ENCODE measurements at regions not wholly inside any gene's neighbourhood (a gene's known extent, or its start where the extent isn't known, plus 50 kb on each side); places are given as distances from the start of the nearest gene placed in this dataset.
"Not testable (repeated sequence)": the region's sequence is repeated elsewhere in the genome, so short reads cannot be mapped to it uniquely, and the experiment has no call there.

DNA sequence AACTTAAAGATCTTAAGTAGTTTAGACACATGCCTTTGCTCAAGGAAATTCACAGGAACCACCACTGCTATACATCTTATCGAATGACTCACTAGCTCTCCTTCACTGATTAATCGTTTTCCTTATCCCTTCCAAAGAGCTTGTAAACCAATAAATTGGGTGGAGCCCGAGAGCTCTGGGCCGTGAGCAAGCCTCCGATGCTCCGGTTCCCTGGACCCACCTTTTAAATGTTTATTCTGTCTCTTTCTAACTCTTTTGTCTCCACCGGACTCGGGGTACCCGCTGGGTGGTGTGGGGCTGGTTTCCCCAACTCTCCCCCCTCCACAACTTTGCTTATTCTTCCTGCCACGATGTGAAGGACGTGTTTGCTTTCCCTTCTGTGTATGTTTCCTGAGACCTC is 292.9 kb upstream of the TMEFF2 start:
- no peak for DNase-seq

DNA sequence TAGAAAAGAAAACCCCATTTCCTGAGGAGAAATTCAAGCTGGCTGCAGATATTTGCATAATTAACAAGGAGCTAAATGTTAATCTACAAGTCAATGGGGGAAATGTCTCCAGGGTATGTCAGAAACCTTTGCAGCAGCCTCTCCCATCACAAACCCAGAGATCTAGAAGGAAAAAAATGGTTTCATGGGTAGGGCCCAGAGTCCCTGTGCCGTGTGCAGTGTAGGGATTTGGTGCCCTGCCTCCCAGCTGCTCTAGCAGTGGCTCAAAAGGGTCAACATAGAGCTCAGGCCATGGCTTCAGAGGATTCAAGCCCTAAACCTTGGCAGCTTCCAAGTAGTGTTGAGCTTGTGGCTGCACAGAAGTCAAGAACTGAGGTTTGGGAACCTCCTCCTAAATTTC is 290.2 kb upstream of the TMEFF2 start:
- DNase-seq: no peak

GRCh38 chr2:192480984-192481383 is 286.3 kb upstream of the TMEFF2 start:
- DNase-seq: no peak

DNA sequence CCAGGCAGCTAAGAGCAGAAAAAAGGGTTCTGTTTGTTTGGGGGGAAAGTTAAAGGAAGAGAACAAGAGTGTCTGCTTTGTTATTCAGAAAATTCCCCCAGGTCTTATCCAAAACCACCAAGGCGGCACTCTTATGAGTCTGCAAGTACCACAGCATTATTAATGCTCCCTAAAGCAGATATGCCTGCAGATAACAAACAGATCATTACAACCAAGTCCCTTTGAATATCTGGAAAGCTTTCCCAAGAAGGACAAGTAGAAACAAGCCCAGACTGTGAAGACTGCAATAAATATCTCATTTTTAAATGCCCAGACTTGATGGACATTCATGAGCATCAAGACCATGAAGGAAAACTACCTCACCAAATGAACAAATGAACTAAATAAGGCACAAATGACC is 278.6 kb upstream of the TMEFF2 start:
- no peak for DNase-seq

- no peak for DNase-seq
Measured at GRCh38 chr2:192471982-192472381, 277.2 kb upstream of the TMEFF2 start.

- no peak for DNase-seq
Measured at GRCh38 chr2:192469612-192470011, 274.9 kb upstream of the TMEFF2 start.

GRCh38 chr2:192467953-192468660 is 273.4 kb upstream of the TMEFF2 start:
- DNase-seq: no peak

GRCh38 chr2:192465141-192465540 is 270.4 kb upstream of the TMEFF2 start:
- no peak for DNase-seq

DNA sequence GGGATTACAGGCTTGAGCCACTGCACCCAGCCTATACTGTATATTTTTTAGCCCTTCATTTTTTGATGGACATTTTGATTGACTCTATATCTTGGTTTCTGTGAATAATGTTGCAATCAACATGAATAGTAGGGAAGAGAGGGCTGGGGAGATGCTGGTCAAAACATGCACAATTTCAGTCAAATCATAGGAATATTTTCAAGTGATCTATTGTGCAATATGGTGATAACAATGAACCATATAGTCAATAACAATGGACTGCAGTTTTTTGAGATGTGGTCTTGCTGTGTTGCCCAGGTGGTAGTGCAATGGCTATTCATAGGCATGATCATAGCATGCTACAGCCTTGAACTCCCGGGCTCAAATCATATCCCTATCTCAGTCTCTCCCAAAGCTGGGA is 264.7 kb upstream of the TMEFF2 start:
- no peak for DNase-seq

GRCh38 chr2:192448881-192449280 is 254.1 kb upstream of the TMEFF2 start:
- no peak for DNase-seq

DNA sequence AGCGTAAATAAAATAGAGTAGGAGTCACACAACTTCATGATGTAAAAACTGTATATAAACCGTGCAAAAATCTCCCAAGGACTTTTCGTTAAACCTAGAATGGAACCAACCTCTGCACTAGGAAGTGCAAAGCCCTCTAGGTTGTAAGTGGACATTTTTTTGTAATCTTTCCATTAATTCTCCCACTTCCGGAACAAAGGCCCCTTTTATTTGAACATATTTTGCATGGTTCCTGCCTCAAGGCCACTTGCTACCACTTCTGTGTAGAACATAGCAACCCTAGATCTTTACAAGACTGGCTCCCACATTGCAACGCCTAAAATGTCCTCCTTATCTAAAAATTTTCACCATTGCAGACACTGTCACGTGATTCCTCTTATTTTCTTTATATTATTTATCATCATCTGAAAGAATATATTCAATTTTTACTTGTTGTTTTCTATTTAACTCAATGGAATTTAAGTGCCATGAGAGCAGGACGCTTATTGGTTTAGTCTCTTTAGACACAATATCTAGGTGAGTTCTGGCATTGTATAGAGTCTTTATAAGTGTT is 249.6 kb upstream of the TMEFF2 start:
- no peak for DNase-seq

- DNase-seq: no peak
Measured at GRCh38 chr2:192443831-192444230, 249.1 kb upstream of the TMEFF2 start.

- DNase-seq: no peak
Measured at GRCh38 chr2:192438239-192438638, 243.5 kb upstream of the TMEFF2 start.

DNA sequence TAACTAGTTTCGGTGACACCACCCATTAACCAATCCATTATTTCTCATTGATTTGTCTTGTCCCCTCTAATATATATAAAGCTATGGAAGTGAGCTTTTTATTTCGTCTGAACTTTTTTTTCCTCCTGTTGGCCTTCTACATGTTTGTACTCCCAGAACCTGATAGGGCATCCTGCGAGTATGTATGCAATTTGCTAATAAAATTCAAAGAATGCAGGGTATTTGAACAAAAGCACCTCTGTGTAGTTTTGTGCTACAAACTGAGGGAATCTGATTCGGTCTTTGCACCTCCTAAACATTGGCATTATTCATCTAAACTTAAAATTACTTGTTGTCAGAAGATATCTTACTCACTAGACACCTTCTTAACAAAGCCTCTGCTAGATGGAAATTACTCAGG is 242.9 kb upstream of the TMEFF2 start:
- DNase-seq: no peak

DNA sequence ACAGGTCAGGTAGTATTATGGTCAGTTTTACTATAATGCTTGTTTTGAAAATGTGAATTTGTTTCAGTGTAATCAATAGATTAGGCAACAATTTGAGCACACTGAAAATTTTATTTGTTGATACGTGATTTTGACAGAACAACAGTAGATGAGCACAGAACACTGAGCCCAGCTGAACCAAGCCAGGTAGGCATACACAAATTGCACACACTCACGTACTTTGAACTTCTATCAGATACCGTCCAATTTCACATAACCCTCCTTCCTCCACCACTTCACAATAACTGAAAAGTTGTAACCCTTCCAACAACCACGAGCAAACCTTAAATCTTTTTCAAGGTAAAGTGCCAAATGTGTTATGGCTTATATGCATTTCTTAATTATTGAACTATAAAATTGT is 229.5 kb upstream of the TMEFF2 start:
- DNase-seq: no peak

- DNase-seq: no peak
Measured at GRCh38 chr2:192419786-192420185, 225.1 kb upstream of the TMEFF2 start.

- no peak for DNase-seq
Measured at GRCh38 chr2:192416060-192416459, 221.3 kb upstream of the TMEFF2 start.

DNA sequence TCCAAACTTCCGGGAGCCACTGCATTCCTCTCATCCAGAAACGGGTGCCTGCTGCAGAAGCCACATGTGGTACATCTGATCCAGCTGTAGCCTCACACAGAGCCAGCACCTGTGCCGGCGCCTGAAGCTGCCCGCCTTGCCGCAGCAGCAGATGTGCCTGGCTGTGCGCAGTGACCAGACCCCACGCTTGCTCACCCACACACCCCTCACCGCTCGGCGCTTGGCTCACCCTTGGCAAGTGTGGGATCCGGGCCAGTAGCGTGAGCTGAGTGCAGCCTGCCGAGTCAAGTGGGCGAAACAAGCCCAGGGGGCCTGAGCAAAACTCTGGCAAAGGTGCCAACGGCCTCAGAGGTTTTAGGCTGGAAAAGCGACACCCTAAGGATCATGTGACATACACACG is 220.1 kb upstream of the TMEFF2 start:
- DNase-seq: no peak

DNA sequence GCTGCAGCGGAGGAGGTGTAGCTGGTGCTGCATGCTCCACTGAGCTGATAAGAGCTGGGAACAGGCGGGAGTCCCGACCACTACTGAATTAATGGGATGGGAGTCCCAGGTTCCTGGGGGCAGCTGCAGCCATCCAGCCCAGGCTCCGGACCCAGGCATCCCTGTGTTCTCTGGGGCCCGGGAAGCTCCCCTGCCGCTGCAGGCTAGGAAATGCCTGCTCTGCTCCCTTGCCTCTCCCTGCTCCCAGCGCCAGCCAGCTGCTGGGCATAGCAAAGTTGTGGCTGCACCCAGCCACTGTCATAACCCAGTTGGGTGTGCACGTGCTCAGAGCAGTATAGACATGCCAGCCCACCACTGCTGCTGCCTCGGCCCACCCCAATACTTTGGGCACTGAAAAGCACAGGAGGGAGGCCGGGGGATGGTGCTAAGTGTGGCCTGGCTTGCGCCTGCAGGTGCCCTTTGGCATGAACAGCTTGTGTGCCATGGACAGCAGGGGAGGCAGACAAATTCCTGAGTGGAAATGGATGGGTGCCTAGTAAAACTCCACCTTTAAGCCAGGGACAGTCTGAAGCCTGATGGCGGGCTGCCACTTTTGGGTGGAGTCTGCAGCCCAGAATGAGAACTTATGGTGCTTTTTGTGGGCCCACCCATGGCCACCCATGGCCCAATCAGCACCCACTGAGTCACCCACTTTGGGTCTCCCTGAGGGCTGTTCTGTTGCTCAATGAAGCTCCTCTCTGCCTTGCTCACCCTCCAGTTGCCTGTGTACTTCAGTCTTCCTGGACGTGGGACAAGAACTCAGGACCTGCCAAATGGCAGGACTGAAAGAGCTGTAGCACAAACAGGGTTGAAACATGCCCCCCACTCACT is 219.3 kb upstream of the TMEFF2 start:
- no peak for DNase-seq

GRCh38 chr2:192412866-192413265 is 218.1 kb upstream of the TMEFF2 start:
- not testable (repeated sequence) for DNase-seq

GRCh38 chr2:192412394-192412793 is 217.7 kb upstream of the TMEFF2 start:
- no peak for DNase-seq

GRCh38 chr2:192411755-192412154 is 217.0 kb upstream of the TMEFF2 start:
- no peak for DNase-seq

DNA sequence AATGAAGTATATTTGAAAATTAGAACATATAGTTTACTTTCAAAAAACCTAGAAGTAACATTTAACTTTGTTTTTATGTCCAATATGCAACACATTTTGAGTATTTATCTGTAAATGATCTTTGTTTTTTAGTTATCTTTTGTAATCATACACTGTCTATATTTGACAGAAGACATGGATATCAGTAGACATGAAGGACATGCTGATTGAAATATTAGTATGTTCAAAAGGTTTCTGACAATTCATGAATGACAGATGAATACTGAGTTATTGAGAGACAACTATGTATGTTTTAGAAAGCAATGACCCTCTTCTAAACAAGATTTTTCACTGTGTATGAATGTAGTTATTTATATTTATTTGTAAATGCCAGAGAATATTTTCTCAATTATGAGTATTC is 215.6 kb upstream of the TMEFF2 start:
- no peak for DNase-seq

- no peak for DNase-seq
Measured at GRCh38 chr2:192407692-192408091, 213.0 kb upstream of the TMEFF2 start.

Measured in Kasumi-1 (cell line).